ENCODE measurements at regions not wholly inside any gene's neighbourhood (a gene's known extent, or its start where the extent isn't known, plus 50 kb on each side); places are given as distances from the start of the nearest gene placed in this dataset.

- Histone ChIP-seq H3K4me1 (ENCODE audit: low read depth, poor library complexity, severe bottlenecking) (no peaks in the 10 kb centered on the region), H3K4me3 (IDR thresholded peaks at IDR 0.05; ENCODE audit: insufficient read depth, low read depth, low read length) (no peak overlapping the region), H3K4me2 (no peak overlapping the region), H3K27me3 (ENCODE audit: insufficient read depth, low read depth) (no peaks in the 10 kb centered on the region), H3K36me3 (ENCODE audit: insufficient read depth) (no peaks in the 10 kb centered on the region), H3K9ac (no peak overlapping the region), H2AFZ (ENCODE audit: low read depth) (no peak overlapping the region), H3K27ac (no peak overlapping the region), H4K20me1 (ENCODE audit: insufficient read depth) (no peaks in the 10 kb centered on the region), H3K79me2 (ENCODE audit: insufficient read depth, low read depth) (no peaks in the 10 kb centered on the region)
- no peak for TF ChIP-seq CTCF (conservative IDR thresholded peaks at IDR 0.05; ENCODE audit: low read depth, low read length)
Observed at GRCh38 chr5:153308282-153308681, 182.2 kb upstream of the GRIA1 start.

GRCh38 chr5:153318556-153318955 lies 171.9 kb upstream of the GRIA1 start:
- Histone ChIP-seq H3K4me2 (no peak overlapping the region), H3K36me3 (ENCODE audit: insufficient read depth) (no peaks in the 10 kb centered on the region), H3K79me2 (ENCODE audit: insufficient read depth, low read depth) (no peaks in the 10 kb centered on the region), H3K27ac (no peak overlapping the region), H3K4me1 (ENCODE audit: low read depth, poor library complexity, severe bottlenecking) (no peaks in the 10 kb centered on the region), H3K27me3 (ENCODE audit: insufficient read depth, low read depth) (no peaks in the 10 kb centered on the region), H3K9ac (no peak overlapping the region), H2AFZ (ENCODE audit: low read depth) (no peak overlapping the region), H4K20me1 (ENCODE audit: insufficient read depth) (no peaks in the 10 kb centered on the region), H3K4me3 (IDR thresholded peaks at IDR 0.05; ENCODE audit: insufficient read depth, low read depth, low read length) (no peak overlapping the region)
- TF ChIP-seq CTCF (conservative IDR thresholded peaks at IDR 0.05; ENCODE audit: low read depth, low read length): no peak

GRCh38 chr5:153321478-153321877 lies 169.0 kb upstream of the GRIA1 start:
- no peaks in the 10 kb centered on the region for H3K79me2 ChIP-seq (ENCODE audit: insufficient read depth, low read depth)
- no peaks in the 10 kb centered on the region for H4K20me1 ChIP-seq (ENCODE audit: insufficient read depth)
- no peaks in the 10 kb centered on the region for H3K27me3 ChIP-seq (ENCODE audit: insufficient read depth, low read depth)
- H2AFZ ChIP-seq (ENCODE audit: low read depth): no peak overlapping the region
- H3K9ac ChIP-seq: no peak overlapping the region
- no peaks in the 10 kb centered on the region for H3K4me1 ChIP-seq (ENCODE audit: low read depth, poor library complexity, severe bottlenecking)
- no peak for TF ChIP-seq CTCF (conservative IDR thresholded peaks at IDR 0.05; ENCODE audit: low read depth, low read length)
- H3K4me2 ChIP-seq: no peak overlapping the region
- no peak overlapping the region for H3K4me3 ChIP-seq (IDR thresholded peaks at IDR 0.05; ENCODE audit: insufficient read depth, low read depth, low read length)
- no peak overlapping the region for H3K27ac ChIP-seq
- no peaks in the 10 kb centered on the region for H3K36me3 ChIP-seq (ENCODE audit: insufficient read depth)

GRCh38 chr5:153340139-153340538 lies 150.3 kb upstream of the GRIA1 start:
- Histone ChIP-seq H2AFZ (ENCODE audit: low read depth) (no peak overlapping the region), H3K4me1 (ENCODE audit: low read depth, poor library complexity, severe bottlenecking) (no peaks in the 10 kb centered on the region), H3K79me2 (ENCODE audit: insufficient read depth, low read depth) (no peaks in the 10 kb centered on the region), H3K9ac (no peak overlapping the region), H3K27ac (no peak overlapping the region), H3K4me2 (no peak overlapping the region), H3K27me3 (ENCODE audit: insufficient read depth, low read depth) (no peaks in the 10 kb centered on the region), H3K4me3 (IDR thresholded peaks at IDR 0.05; ENCODE audit: insufficient read depth, low read depth, low read length) (no peak overlapping the region), H3K36me3 (ENCODE audit: insufficient read depth) (no peaks in the 10 kb centered on the region), H4K20me1 (ENCODE audit: insufficient read depth) (no peaks in the 10 kb centered on the region)
- no peak for TF ChIP-seq CTCF (conservative IDR thresholded peaks at IDR 0.05; ENCODE audit: low read depth, low read length)

- H3K4me2 ChIP-seq: no peak overlapping the region
- H3K4me3 ChIP-seq (IDR thresholded peaks at IDR 0.05; ENCODE audit: insufficient read depth, low read depth, low read length): no peak overlapping the region
- H3K9ac ChIP-seq: no peak overlapping the region
- no peaks in the 10 kb centered on the region for H3K79me2 ChIP-seq (ENCODE audit: insufficient read depth, low read depth)
- H3K27ac ChIP-seq: no peak overlapping the region
- no peak for TF ChIP-seq CTCF (conservative IDR thresholded peaks at IDR 0.05; ENCODE audit: low read depth, low read length)
- no peaks in the 10 kb centered on the region for H4K20me1 ChIP-seq (ENCODE audit: insufficient read depth)
- no peaks in the 10 kb centered on the region for H3K36me3 ChIP-seq (ENCODE audit: insufficient read depth)
- H3K4me1 ChIP-seq (ENCODE audit: low read depth, poor library complexity, severe bottlenecking): no peaks in the 10 kb centered on the region
- H3K27me3 ChIP-seq (ENCODE audit: insufficient read depth, low read depth): no peaks in the 10 kb centered on the region
- H2AFZ ChIP-seq (ENCODE audit: low read depth): no peak overlapping the region
Observed at GRCh38 chr5:153340738-153341137, 149.7 kb upstream of the GRIA1 start.
